ENCODE measurements at regions not wholly inside any gene's neighbourhood (a gene's known extent, or its start where the extent isn't known, plus 50 kb on each side); places are given as distances from the start of the nearest gene placed in this dataset.

GRCh38 chr15:51156957-51157356 lies 62.3 kb upstream of the TNFAIP8L3 start:
- no peak for DNase-seq

GRCh38 chr15:51155891-51156290 lies 61.2 kb upstream of the TNFAIP8L3 start:
- peak in 1 of 2 donors; percentile 11 for DNase-seq

- DNase-seq = no peak
Measured at GRCh38 chr15:51155016-51155580, 60.4 kb upstream of the TNFAIP8L3 start.

All from inflammatory macrophage (primary cell).